ENCODE measurements at regions not wholly inside any gene's neighbourhood (a gene's known extent, or its start where the extent isn't known, plus 50 kb on each side); places are given as distances from the start of the nearest gene placed in this dataset.
"Not testable (repeated sequence)": the region's sequence is repeated elsewhere in the genome, so short reads cannot be mapped to it uniquely, and the experiment has no call there.

DNA sequence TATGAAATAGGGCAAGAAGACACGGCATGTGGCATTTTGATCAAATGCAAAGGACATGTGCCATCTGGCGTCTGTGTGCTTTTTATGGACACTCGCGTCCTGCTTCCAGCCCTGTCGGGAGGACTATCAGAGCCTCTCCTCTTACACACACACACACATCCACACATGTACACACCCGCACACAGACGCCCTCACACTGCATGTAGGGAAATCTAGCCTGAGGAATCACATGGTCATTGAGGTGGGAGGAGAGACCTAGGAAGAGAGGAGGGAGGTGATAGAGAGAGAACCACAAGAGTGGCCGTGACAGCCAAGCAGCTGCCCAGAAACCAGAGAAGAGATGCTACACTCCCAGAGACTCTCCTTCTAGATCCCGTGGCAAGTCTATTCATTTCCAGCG lies 105.9 kb upstream of the CDYL start:
- no peak for DNase-seq (ENCODE audit: low spot score)
- Mint-ChIP-seq H3K9me3 (no peaks in the 10 kb centered on the region), H3K27me3 (ENCODE audit: low read depth) (peaks cover 2% of the 10 kb centered on the region), H3K27ac (no peak overlapping the region), H3K4me3 (no peak overlapping the region), H3K36me3 (ENCODE audit: low read depth) (no peaks in the 10 kb centered on the region), H3K4me1 (ENCODE audit: low read depth) (no peaks in the 10 kb centered on the region)

DNA sequence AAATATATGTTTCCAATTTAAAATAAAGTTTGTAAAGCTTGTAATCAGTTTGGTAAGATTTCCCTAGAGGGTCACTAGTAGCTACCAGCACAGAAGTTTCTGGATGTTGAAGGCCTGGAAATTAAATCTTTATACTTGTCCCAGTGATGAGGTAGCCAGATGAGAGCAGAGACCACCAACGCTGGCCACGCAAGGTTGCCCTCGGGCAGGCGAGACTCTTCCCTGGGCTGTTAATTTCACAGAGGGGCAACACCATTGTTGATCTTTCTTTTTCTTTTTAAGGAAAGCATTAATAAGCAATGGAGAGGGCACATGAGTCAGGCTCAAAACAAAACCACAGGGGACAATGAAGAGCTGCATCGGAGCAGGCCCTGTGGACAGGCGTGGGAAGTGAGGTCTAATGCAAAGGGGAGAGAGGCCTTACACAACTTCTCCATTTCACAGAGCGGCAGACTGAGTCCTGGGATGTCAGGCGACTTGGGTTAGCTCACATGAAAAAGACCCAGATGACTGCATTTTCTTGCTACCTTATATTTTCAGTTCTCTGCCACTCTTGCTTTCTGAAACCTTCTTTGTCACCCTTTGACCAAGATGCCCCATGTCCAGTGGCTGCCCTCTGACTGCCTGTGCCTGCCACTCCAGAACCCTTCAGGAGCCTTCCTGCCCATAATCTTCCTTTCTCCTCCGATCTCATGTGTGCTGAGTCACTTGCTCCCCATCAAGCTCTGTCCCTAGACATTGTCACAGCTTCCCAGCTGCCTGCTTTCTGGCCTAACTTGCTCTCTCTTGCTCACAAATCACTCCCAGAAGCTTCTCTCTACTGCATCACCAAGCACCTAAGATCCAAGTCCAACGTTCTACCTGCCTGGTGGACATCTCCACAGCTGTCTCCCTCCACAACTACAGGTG lies 107.7 kb upstream of the CDYL start:
- Mint-ChIP-seq H3K4me1 (ENCODE audit: low read depth) (no peaks in the 10 kb centered on the region), H3K36me3 (ENCODE audit: low read depth) (no peaks in the 10 kb centered on the region), H3K4me3 (no peak overlapping the region), H3K27me3 (ENCODE audit: low read depth) (peaks cover 2% of the 10 kb centered on the region), H3K27ac (no peak overlapping the region), H3K9me3 (no peaks in the 10 kb centered on the region)
- no peak for DNase-seq (ENCODE audit: low spot score)

DNA sequence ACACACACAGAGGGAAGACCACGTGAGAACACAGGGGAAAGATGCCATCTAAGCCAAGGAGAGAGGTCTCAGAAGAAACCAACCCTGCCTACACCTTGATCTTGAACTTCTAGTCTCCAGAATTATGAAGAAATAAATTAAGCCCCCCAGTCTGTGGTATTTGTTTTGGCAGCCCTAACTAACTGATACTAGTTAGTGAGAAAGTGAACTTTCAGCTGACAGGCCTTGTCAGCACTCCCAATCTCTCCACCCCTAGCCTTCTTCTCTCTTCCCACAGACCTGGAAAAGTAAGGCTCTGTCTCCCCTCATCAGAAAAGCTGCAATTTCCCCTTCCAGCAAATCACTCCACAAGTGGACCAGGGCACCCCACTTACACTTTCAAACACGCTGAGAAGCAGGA lies 108.6 kb upstream of the CDYL start:
- Mint-ChIP-seq H3K27ac (no peak overlapping the region), H3K4me3 (no peak overlapping the region), H3K36me3 (ENCODE audit: low read depth) (no peaks in the 10 kb centered on the region), H3K9me3 (no peaks in the 10 kb centered on the region), H3K4me1 (ENCODE audit: low read depth) (no peaks in the 10 kb centered on the region), H3K27me3 (ENCODE audit: low read depth) (peaks cover 2% of the 10 kb centered on the region)
- no peak for DNase-seq (ENCODE audit: low spot score)

DNA sequence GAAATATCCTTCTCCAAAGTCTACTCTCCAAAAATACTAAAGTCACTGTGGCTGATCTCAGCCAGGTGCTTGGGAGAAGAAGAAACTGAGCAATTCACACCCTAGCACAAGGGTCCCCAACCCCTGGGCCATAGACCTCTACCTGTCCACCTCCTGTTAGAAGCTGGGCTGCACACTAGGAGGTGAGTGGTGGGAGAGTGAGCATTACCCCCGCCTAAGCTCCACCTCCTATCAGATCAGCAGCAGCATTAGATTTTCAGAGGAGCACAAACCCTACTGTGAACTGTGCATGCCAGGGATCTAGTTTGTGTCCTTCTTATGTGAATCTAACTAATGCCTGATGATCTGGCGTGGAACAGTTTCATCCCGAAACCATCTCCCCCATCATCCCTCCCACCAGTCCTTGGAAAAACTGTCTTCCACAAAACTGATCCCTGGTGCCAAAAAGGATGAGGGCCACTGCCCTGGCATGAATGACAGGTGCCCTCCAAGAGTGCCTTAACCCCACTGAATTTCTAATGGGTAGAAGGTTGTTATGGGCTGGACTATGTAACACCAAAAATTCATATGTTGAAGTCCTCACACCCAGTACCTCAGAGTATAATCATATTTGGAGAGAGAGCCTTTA lies 109.2 kb upstream of the CDYL start:
- Mint-ChIP-seq H3K27ac (no peak overlapping the region), H3K4me1 (ENCODE audit: low read depth) (no peaks in the 10 kb centered on the region), H3K4me3 (no peak overlapping the region), H3K36me3 (ENCODE audit: low read depth) (no peaks in the 10 kb centered on the region), H3K27me3 (ENCODE audit: low read depth) (peaks cover 2% of the 10 kb centered on the region), H3K9me3 (no peaks in the 10 kb centered on the region)
- DNase-seq (ENCODE audit: low spot score): no peak

DNA sequence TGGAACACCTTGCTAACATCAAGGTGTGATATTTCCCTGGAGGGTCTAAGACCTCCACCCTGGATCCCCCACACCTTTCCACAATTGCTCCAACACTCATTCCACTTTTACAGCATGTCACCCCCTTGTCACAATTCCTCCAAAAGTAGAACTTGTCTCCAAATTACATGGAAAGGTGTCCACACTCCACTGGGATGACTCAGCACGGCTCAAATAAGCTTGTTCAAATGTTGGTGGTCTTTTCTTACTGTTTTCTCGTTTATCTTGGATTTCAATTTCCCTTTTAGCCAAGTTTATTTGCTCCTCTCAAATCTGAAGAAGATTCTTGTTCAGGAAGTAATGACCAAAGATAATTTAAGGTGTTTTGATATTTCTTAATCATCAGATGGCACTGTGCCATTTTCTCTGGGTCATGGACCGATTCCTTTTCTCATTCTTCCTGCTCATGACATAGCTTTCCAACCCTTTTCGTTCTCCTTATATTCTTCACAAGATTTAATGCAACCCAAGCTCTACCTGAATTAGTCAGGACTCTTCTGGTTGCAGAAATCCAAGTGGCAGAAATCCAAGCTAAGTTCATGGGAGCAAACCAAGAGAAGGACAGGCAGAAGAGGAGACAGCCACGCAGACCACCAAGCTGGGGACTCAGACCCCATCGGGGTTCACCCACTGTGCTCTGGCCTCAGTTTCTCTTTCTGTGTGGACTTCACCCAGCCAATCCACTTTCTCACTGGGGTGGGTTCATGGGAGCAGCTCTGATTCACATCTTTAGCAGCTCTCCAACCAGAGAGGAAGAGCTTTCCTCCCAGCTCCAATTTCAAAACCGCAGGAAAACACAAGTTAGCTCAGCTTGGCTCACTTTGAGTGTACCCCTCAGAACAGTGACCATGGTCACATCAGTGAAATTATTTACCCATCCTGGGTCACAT lies 110.5 kb upstream of the CDYL start:
- peaks cover 2% of the 10 kb centered on the region for H3K27me3 Mint-ChIP-seq (ENCODE audit: low read depth)
- no peaks in the 10 kb centered on the region for H3K4me1 Mint-ChIP-seq (ENCODE audit: low read depth)
- no peaks in the 10 kb centered on the region for H3K36me3 Mint-ChIP-seq (ENCODE audit: low read depth)
- H3K9me3 Mint-ChIP-seq: no peaks in the 10 kb centered on the region
- DNase-seq (ENCODE audit: low spot score): no peak
- no peak overlapping the region for H3K27ac Mint-ChIP-seq
- H3K4me3 Mint-ChIP-seq: no peak overlapping the region

DNA sequence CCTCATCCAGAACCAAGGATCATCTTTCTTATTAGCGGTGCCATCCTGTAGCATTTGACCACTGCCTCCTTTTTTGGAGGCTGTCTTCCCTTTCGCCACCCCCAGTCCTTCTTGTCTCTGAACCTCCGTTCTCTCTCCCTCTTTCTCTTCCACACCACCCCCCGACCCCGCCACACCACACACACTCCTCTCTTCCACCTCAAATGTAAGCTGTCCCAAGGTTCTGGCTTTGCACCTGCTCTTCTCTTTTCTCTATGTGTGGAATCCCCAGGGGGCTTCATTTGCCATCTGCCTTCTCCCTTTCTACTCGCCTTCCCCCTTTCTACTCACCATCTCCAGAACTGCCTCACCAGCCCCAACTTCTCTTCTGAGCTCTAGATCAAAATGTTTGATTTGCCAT lies 111.3 kb upstream of the CDYL start:
- Mint-ChIP-seq H3K27me3 (ENCODE audit: low read depth) (peaks cover 2% of the 10 kb centered on the region), H3K9me3 (no peaks in the 10 kb centered on the region)
- DNase-seq (ENCODE audit: low spot score): no peak

DNA sequence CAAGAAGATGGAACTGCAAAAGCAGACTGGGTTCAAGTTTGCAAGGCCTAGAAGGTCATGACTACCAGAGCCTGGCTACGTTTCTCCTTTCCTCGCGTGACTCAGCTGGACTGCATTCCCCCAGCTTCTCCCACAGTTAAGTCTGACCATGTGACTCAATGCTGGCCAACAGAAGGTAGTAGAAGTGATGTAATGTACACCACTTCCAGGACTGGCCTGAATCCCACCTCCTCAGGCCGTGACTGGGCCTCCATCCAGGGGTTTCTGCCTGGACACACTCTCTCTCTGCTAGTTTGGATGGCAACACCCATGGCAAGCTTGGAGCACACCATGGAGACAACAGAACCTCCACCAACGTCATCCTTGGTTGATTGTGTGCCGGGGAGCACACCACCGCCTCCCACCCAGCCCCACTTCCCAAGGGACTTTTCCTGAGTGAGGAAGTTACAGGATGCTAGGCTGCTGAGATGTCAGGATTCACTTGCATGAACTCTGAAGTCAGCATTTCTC lies 112.0 kb upstream of the CDYL start:
- no peaks in the 10 kb centered on the region for H3K4me1 Mint-ChIP-seq (ENCODE audit: low read depth)
- DNase-seq (ENCODE audit: low spot score): no peak
- no peak overlapping the region for H3K4me3 Mint-ChIP-seq
- H3K27me3 Mint-ChIP-seq (ENCODE audit: low read depth): peaks cover 2% of the 10 kb centered on the region
- H3K9me3 Mint-ChIP-seq: no peaks in the 10 kb centered on the region
- no peak overlapping the region for H3K27ac Mint-ChIP-seq
- no peaks in the 10 kb centered on the region for H3K36me3 Mint-ChIP-seq (ENCODE audit: low read depth)

More for the DNA sequence above, 111.3 kb upstream of the CDYL start:
- Mint-ChIP-seq H3K4me3 (no peak overlapping the region), H3K4me1 (ENCODE audit: low read depth) (no peaks in the 10 kb centered on the region), H3K36me3 (ENCODE audit: low read depth) (no peaks in the 10 kb centered on the region), H3K27ac (no peak overlapping the region)

DNA sequence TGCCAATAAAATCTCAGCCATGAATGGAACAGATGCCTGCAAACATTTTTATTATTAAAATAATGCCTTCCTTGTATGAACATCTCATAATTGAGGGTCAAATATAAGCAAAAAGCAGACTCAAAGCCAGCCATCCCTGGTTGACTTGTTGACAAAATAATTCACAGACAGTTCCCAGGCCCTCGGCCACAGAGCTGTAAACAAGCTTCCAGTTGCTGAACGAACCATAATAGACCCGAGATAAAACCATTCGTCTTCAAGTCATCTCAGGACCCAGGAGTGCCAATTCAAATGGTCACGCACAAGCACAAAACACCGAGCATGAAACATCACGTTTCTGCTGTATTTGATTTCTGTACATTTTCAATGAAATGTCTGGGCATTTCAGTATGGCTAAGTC lies 113.3 kb upstream of the CDYL start:
- H3K9me3 Mint-ChIP-seq: no peaks in the 10 kb centered on the region
- H3K4me3 Mint-ChIP-seq: no peak overlapping the region
- H3K4me1 Mint-ChIP-seq (ENCODE audit: low read depth): no peaks in the 10 kb centered on the region
- H3K36me3 Mint-ChIP-seq (ENCODE audit: low read depth): no peaks in the 10 kb centered on the region
- DNase-seq (ENCODE audit: low spot score): no peak
- H3K27me3 Mint-ChIP-seq (ENCODE audit: low read depth): peaks cover 2% of the 10 kb centered on the region
- no peak overlapping the region for H3K27ac Mint-ChIP-seq

DNA sequence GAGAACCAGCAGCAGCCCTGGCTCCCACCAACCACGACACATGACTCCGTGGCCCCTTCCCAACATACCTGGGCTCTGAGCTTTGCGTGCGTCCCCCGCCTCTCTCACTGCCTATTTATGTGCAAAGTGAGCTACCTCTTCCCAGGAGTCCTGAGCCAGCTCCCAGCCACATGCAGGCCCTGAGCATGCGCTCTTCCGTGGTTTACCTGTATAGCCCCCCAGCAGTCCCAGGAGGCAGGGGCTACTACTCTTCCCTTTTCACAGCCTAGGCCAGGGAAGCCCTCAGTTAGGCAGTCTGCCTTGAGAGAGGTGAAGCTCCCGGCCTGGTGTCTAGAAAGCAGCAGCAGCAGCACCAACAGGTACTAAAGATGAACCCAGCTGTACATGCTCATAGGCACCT lies 114.8 kb upstream of the CDYL start:
- no peak overlapping the region for H3K4me3 Mint-ChIP-seq
- H3K27ac Mint-ChIP-seq: no peak overlapping the region
- no peak for DNase-seq (ENCODE audit: low spot score)
- no peaks in the 10 kb centered on the region for H3K4me1 Mint-ChIP-seq (ENCODE audit: low read depth)
- no peaks in the 10 kb centered on the region for H3K36me3 Mint-ChIP-seq (ENCODE audit: low read depth)
- no peaks in the 10 kb centered on the region for H3K9me3 Mint-ChIP-seq
- peaks cover 2% of the 10 kb centered on the region for H3K27me3 Mint-ChIP-seq (ENCODE audit: low read depth)

DNA sequence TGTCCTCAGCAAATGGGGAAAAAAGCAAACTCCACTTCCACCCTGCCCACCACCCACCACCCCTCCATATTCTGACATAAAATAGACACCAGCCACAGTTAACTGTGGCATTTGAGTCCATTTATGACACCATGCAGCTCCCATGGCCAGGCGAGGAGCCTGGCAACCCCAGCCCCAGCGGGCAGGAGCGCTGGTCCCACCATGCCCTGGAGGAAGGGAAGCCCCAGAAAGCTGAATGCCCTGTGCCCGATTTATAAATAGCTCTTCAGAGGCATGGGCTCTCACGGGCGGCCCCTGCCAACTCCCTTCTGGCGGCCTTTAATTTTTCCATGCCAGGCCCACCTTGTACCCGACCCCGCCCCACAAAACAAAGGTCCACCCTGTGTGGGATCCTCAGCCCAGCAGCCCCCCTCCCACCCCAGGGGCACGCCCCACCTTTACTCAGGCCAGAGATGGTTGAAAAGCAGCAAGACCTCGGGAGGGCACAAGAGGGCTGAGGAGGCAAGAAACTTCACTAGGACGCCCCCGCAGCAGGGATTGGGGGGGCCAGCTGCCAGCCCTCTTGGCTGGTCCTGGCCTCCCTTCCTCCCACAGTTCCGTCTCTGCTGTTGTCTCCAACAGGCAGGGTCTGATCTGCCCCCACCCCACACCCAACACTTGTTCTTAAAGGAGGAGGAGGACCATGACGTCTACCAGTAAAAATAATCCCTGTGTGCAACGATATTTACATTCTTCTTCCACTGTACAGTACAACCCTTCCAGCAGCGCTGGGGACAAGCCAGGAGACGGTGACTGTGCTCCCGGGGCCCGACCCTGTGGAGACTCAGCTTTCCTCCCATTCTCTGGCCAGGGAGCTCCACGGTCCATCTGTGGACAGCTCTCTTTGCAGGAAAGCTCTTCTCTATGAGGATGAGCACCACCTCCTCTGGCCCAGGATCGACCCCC lies 115.6 kb upstream of the CDYL start:
- Mint-ChIP-seq H3K9me3 (no peaks in the 10 kb centered on the region), H3K27ac (no peak overlapping the region), H3K36me3 (ENCODE audit: low read depth) (no peaks in the 10 kb centered on the region), H3K4me3 (no peak overlapping the region), H3K27me3 (ENCODE audit: low read depth) (peaks cover 2% of the 10 kb centered on the region), H3K4me1 (ENCODE audit: low read depth) (no peaks in the 10 kb centered on the region)
- DNase-seq (ENCODE audit: low spot score): no peak

DNA sequence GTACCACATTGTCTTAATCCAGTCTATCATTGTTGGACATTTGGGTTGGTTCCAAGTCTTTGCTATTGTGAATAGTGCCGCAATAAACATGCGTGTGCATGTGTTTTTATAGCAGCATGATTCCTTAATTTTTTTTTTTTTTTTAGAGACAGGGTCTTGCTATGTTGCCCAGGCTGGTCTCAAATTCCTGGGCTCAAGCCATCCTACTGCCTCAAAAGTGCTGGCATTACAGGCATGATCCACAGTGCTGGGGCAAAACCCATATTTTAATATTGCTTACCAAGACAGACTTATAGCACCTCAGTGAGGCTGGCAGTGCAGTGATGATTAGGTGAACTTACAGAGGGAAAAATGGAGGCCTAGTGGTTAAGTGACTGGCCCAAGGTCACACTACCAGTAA lies 116.5 kb upstream of the CDYL start:
- H3K27ac Mint-ChIP-seq; H3K36me3 Mint-ChIP-seq (ENCODE audit: low read depth); H3K27me3 Mint-ChIP-seq (ENCODE audit: low read depth); H3K4me3 Mint-ChIP-seq; H3K4me1 Mint-ChIP-seq (ENCODE audit: low read depth); DNase-seq (ENCODE audit: low spot score); H3K9me3 Mint-ChIP-seq: not testable (repeated sequence)

DNA sequence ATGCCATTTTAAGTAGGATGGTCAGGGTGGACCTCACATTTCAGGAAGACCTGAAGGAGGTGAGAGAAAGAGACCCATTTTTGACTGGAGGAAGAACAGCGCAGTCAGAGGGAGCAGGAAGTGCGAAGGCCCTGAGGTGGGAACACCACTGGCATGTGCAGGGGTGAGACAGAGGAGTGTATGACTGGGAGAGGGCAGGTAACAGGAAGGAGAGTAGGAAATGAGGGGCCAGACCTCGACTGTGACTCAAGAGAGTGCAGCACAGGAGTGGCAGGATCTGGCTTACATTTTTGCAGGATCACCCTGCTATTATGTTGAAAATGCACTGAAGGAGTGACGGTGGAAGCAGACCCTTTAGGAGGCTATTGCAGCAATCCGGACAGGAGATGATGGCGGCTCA lies 117.7 kb upstream of the CDYL start:
- Mint-ChIP-seq H3K4me1 (ENCODE audit: low read depth) (no peaks in the 10 kb centered on the region), H3K9me3 (no peaks in the 10 kb centered on the region), H3K36me3 (ENCODE audit: low read depth) (no peaks in the 10 kb centered on the region), H3K27ac (no peak overlapping the region), H3K4me3 (no peak overlapping the region), H3K27me3 (ENCODE audit: low read depth) (peaks cover 2% of the 10 kb centered on the region)
- no peak for DNase-seq (ENCODE audit: low spot score)

DNA sequence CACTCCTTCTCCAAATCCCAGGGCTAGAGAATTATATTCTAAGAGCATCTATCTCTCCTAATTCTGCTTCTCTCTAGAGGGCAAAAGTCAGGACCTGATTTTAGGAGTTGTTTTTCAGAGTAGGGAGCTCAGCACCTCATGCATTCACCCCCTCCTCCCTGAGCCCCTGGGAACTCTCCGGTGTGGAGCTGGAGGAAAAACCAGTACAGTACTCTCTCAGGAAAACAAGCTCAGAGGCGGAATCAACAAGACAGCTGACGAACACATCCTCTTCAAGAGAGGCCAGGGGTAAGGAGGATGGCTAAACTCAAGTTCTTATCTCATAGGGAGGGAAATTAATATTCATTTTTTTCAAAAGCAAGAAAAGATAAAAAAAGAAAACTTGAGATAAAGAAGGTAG lies 120.1 kb upstream of the CDYL start:
- Mint-ChIP-seq H3K27ac (no peak overlapping the region), H3K4me1 (ENCODE audit: low read depth) (no peaks in the 10 kb centered on the region), H3K4me3 (no peak overlapping the region), H3K9me3 (no peaks in the 10 kb centered on the region), H3K27me3 (ENCODE audit: low read depth) (peaks cover 4% of the 10 kb centered on the region), H3K36me3 (ENCODE audit: low read depth) (no peaks in the 10 kb centered on the region)
- no peak for DNase-seq (ENCODE audit: low spot score)
